Endothelial cell of umbilical vein (primary cell): ENCODE measurements at regions not wholly inside any gene's neighbourhood (a gene's known extent, or its start where the extent isn't known, plus 50 kb on each side); places are given as distances from the start of the nearest gene placed in this dataset.

Source experiments
- BruUV-seq: library from RNA; stranded (reverse); fragments of 400-500 nt; replicated peaks from 2 replicates; lab custom pipeline; 2021; lab: Mats Ljungman, UMichigan
- CTCF ChIA-PET: fragments of 300-600, 350-600 bp; sonication (Branson Sonifier 250); formaldehyde crosslinking; loops from one replicate; lab custom pipeline; 2021; ENCODE audit warnings: antibody characterized with exemption, inconsistent platforms; lab: Charles Lee
- POLR2A ChIA-PET: fragments of 300-600, 350-600 bp; sonication (Branson Sonifier 250); formaldehyde crosslinking; loops from one replicate; lab custom pipeline; 2021; ENCODE audit warnings: antibody characterized with exemption, inconsistent platforms; lab: Charles Lee
- DNase-seq: peaks from one replicate; pipeline ENCODE4 v3.0.0-alpha.2; 2011; ENCODE audit warnings: low read depth, low spot score
- FAIRE-seq: peaks from 2 replicates; lab custom pipeline; 2011; peaks lifted over from hg19 to GRCh38; lab: Jason Lieb, UNC
- H2AFZ ChIP-seq: 2 replicates; pipeline ENCODE4 v1.6.0; 2012; ENCODE audit warnings: low read depth, low read length, control low read depth, inconsistent platforms
- H3K27ac ChIP-seq: 2 replicates; pipeline ENCODE4 v1.5.1; 2011; ENCODE audit warnings: low read depth, mild to moderate bottlenecking, control low read depth, low read length, moderate library complexity; ENCODE audit not compliant: insufficient read depth
- H3K27me3 ChIP-seq, 2 experiments: 2 replicates each; pipeline versions ENCODE4 v1.6.0 to v1.6.1; 2011; ENCODE audit warnings: low read length in 2 of 2, mixed read lengths in 1 of 2; ENCODE audit not compliant: control insufficient read depth in 2 of 2, insufficient read depth in 2 of 2
- H3K36me3 ChIP-seq, 2 experiments: 2 replicates in 1 of 2; 3 replicates in 1 of 2; pipeline ENCODE4 v1.5.1; 2011; ENCODE audit warnings: low read length in 2 of 2, mild to moderate bottlenecking in 1 of 2, moderate library complexity in 1 of 2; ENCODE audit not compliant: control insufficient read depth in 2 of 2, insufficient read depth in 2 of 2; ENCODE audit errors: extremely low read depth in 1 of 2
- H3K4me1 ChIP-seq: 3 replicates; pipeline ENCODE4 v1.5.1; 2011; ENCODE audit warnings: mild to moderate bottlenecking, low read length; ENCODE audit not compliant: control insufficient read depth, insufficient read depth; ENCODE audit errors: extremely low read depth
- H3K4me2 ChIP-seq: 2 replicates; pipeline ENCODE4 v1.6.1; 2011; ENCODE audit warnings: low read length, control low read depth, mixed read lengths; ENCODE audit not compliant: insufficient read depth
- H3K4me3 ChIP-seq, 3 experiments: fragments of 200-600 bp in 1 of 3; sonication (generic), shearing (Covaris generic) in 1 of 3; replicated peaks in 1 of 3; 2 replicates each; pipeline ENCODE4 v1.5.1; 2011 to 2016; ENCODE audit warnings: control low read depth in 3 of 3, low read length in 3 of 3, mild to moderate bottlenecking in 2 of 3, inconsistent platforms in 1 of 3, low read depth in 1 of 3, moderate library complexity in 1 of 3; ENCODE audit not compliant: insufficient read depth in 1 of 3
- H3K79me2 ChIP-seq: 2 replicates; pipeline ENCODE4 v1.6.0; 2012; ENCODE audit warnings: low read length, inconsistent platforms; ENCODE audit not compliant: control insufficient read depth, insufficient read depth
- H3K9ac ChIP-seq: replicated peaks from 2 replicates; pipeline ENCODE3; 2011; ENCODE audit warnings: low read length, control low read depth; ENCODE audit not compliant: insufficient read depth; ENCODE audit errors: extremely low read depth
- H3K9me1 ChIP-seq: replicated peaks from 3 replicates; pipeline ENCODE4 v1.6.0; 2011; ENCODE audit warnings: mild to moderate bottlenecking, low read length; ENCODE audit not compliant: control insufficient read depth, insufficient read depth; ENCODE audit errors: extremely low read depth
- H3K9me3 ChIP-seq: replicated peaks from 2 replicates; pipeline ENCODE4 v1.5.1; 2012; ENCODE audit warnings: low read length, inconsistent platforms; ENCODE audit not compliant: control insufficient read depth, insufficient read depth
- H4K20me1 ChIP-seq: replicated peaks from 2 replicates; pipeline ENCODE3; 2011; ENCODE audit warnings: mild to moderate bottlenecking, low read length; ENCODE audit not compliant: control insufficient read depth, insufficient read depth; ENCODE audit errors: extremely low read depth
- CTCF ChIP-seq, 2 donors: IDR thresholded peaks; 1 replicate in 1 of 2; 2 replicates in 1 of 2; pipeline ENCODE4 v1.5.1; 2011; ENCODE audit warnings: low read length in 2 of 2, mild to moderate bottlenecking in 2 of 2, moderate library complexity in 2 of 2, control low read depth in 1 of 2, inconsistent platforms in 1 of 2, low read depth in 1 of 2; ENCODE audit not compliant: insufficient read depth in 1 of 2; ENCODE audit errors: extremely low read depth in 1 of 2
- EZH2 ChIP-seq: IDR thresholded peaks from 2 replicates; pipeline ENCODE4 v1.6.1; 2012; ENCODE audit warnings: borderline replicate concordance, low read depth, mild to moderate bottlenecking, moderate library complexity, low read length, inconsistent platforms; ENCODE audit not compliant: severe bottlenecking
- FOS ChIP-seq: IDR thresholded peaks from 2 replicates; pipeline ENCODE4 v1.6.1; 2011; ENCODE audit warnings: mild to moderate bottlenecking, low read length, moderate library complexity, borderline replicate concordance; ENCODE audit not compliant: insufficient read depth
- GATA2 ChIP-seq: IDR thresholded peaks from 2 replicates; pipeline ENCODE4 v1.7.0; 2011; ENCODE audit warnings: low read depth, mild to moderate bottlenecking, moderate library complexity, mixed read lengths, low read length; ENCODE audit not compliant: insufficient read length, insufficient read depth
- JUN ChIP-seq: IDR thresholded peaks from 2 replicates; pipeline ENCODE4 v1.6.1; 2011; ENCODE audit warnings: borderline replicate concordance, low read depth; ENCODE audit not compliant: insufficient read length, insufficient read depth
- MAX ChIP-seq: IDR thresholded peaks from 2 replicates; pipeline ENCODE4 v1.6.1; 2011; ENCODE audit not compliant: insufficient read depth, insufficient read length
- MYC ChIP-seq: IDR thresholded peaks from one replicate; pipeline ENCODE4 v1.6.1; 2011; ENCODE audit warnings: mild to moderate bottlenecking, low read depth, low read length
- POLR2A ChIP-seq: IDR thresholded peaks from 2 replicates; pipeline ENCODE4 v1.6.1; 2012; ENCODE audit warnings: low read depth, mild to moderate bottlenecking, control low read depth, low read length
- POLR2AphosphoS5 ChIP-seq: IDR thresholded peaks from 2 replicates; pipeline ENCODE4 v1.6.1; 2012; ENCODE audit warnings: low read depth, mild to moderate bottlenecking, control low read depth, low read length, moderate library complexity; ENCODE audit not compliant: insufficient read depth
- dilution Hi-C: fragments of 300-500 bp; cut with MboI; formaldehyde crosslinking; loops from one replicate; pipeline ENCODE4 v1.15.0; 2019; ENCODE audit warnings: low sequenced_read_pairs; ENCODE audit not compliant: extremely low pct_ligation_motif_present
- intact Hi-C: fragments of 100-400 bp; cut with micrococcal nuclease; formaldehyde crosslinking; loops from one replicate; pipeline ENCODE4 v1.10.0; 2022

DNA sequence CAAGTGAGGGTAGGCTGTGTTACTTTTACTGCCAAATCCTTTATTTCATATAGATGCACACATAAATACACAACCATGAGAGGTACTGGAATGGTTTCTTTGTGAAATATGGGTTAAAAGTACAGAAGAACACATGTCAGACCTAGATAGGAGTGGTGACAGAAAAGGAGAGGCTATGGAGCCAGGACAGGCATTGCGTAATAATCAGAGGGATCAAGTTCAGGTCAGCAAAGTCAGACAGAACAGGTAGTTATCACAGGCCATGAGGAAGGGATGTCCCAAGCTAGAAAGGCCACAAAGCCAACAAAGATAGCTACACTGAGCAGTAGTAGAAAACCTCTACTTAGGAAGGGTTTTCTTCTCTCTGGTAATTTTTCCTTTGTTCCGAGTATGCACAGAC lies 272.6 kb downstream of the KCNN2 start:
- dilution Hi-C loops: no loop called here
- no peaks in the 10 kb centered on the region for H3K27me3 ChIP-seq
- H3K27ac ChIP-seq: no peak overlapping the region
- DNase-seq: no peak
- intact Hi-C loops: no loop called here
- no TSS peak for BruUV-seq
- ChIA-PET POLR2A (no interaction called here), CTCF (no interaction called here)
- H4K20me1 ChIP-seq: no peaks in the 10 kb centered on the region
- H3K9me1 ChIP-seq: no peaks in the 10 kb centered on the region
- no peak for FAIRE-seq
- H3K4me1 ChIP-seq: no peaks in the 10 kb centered on the region
- no peak overlapping the region for H3K4me2 ChIP-seq
- H3K36me3 ChIP-seq: no peaks in the 10 kb centered on the region
- TF ChIP-seq JUN: no peak
- TF ChIP-seq MAX: no peak
- TF ChIP-seq CTCF (IDR thresholded peaks at IDR 0.05; ENCODE audit: extremely low read depth in 1 of 2, insufficient read depth in 1 of 2, low read depth in 1 of 2, low read length in 2 of 2): no peak
- TF ChIP-seq EZH2: no peak
- TF ChIP-seq GATA2: no peak
- TF ChIP-seq FOS: no peak
- TF ChIP-seq POLR2AphosphoS5: no peak
- TF ChIP-seq POLR2A: no peak
- TF ChIP-seq MYC: no peak
- no peaks in the 10 kb centered on the region for H3K79me2 ChIP-seq
- H3K9me3 ChIP-seq: peaks cover 2% of the 10 kb centered on the region
- H3K9ac ChIP-seq: no peak overlapping the region
- no peak overlapping the region for H3K4me3 ChIP-seq
- H2AFZ ChIP-seq: no peak overlapping the region
